Stimulated activated CD4-positive, alpha-beta T cell treated with anti-CD3 and anti-CD28 coated beads, Interleukin-15, amount 100 ng/mL, for 48 hours (primary cell): ENCODE measurements at regions not wholly inside any gene's neighbourhood (a gene's known extent, or its start where the extent isn't known, plus 50 kb on each side); places are given as distances from the start of the nearest gene placed in this dataset.

Experiments
- DNase-seq, 2 donors: peaks; one replicate each; pipeline ENCODE4 v3.0.0-alpha.2; 2020; ENCODE audit warnings: low read depth in 2 of 2

DNA sequence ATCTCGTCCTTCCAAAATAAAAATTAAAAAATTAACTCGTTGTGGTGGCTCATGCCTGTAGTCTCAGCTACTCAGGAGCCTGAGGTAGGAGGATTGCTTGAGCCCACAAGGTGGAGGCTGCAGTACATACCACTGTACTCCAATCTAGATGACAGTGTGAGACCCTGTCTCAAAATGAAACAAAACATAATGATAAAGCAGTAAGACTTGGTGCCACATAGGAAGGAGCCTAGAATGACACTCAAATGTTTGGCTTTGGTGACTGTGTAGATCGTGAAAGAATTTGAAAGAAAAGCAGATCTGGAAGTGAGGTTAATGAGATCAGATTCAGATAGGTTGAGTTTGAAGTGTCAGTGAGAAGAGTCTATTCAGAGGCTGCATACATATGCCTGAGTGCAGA lies 150.1 kb upstream of the ATP2B1 start:
- DNase-seq: no peak

DNA sequence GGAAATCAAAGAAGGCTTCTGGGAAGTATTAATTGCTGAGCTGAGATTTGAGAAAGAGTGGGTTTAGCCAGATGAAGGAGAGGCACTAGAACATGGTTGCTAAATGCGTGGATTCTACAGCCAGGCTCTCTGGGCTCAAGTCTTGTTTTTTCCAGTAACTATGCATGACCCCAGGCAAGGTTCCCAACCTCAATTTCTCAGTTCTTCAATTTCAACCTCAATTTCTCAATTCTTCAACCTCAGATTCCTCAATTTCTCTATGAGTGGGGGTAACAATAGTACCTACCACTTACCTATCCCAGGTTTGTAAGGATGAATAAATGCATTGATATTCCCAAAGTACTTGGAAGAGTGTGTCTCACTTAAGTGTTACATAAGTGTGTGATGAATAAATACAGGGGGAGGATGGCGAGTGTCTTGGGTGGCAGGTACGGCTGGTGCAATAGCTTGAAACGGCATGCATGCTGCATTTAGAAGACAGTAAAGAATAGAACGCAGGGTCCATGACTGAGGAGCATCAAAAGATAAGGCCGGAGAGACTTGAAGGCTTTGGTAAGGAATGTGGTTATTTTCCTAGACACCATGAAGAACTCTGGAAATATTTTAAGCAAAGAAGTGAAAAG lies 149.1 kb upstream of the ATP2B1 start:
- no peak for DNase-seq

DNA sequence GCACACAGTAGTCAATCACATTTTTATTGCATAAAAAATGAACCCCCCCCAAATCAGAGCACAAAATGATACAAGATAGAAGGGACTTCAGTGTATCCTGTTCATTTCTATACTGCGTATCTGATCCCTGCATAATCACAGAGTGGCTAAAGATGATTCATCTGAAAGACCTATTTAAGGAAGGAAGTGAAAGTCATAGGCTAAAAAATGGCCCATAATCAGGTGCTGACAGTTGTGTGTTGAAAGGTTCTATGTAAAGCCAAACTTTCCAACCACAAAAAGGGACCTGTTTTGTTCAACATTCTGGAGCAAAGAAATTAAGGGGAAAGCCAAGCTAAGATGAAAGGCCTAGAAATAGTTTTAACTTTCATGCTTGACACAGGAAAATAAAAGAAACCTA lies 147.8 kb upstream of the ATP2B1 start:
- no peak for DNase-seq

DNA sequence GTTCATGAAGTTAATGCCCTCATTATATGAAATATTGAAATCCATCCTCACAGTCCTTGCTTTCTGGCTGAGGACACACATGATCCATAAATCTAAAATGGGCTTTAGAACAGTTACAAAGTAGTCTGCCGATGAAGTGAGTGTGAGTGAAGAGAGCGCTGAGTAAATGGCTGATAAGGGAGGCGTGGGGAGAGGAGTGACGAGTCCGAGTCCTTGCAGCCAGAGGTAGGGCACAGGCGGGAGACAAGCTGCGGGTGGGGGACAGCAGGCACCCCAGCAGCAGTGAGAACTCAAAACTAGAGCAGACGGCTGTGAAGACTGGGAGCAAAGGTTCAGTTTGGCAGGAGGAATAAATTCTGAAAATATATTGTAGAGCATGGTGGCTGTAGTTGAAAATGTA lies 140.1 kb upstream of the ATP2B1 start:
- DNase-seq: no peak

DNA sequence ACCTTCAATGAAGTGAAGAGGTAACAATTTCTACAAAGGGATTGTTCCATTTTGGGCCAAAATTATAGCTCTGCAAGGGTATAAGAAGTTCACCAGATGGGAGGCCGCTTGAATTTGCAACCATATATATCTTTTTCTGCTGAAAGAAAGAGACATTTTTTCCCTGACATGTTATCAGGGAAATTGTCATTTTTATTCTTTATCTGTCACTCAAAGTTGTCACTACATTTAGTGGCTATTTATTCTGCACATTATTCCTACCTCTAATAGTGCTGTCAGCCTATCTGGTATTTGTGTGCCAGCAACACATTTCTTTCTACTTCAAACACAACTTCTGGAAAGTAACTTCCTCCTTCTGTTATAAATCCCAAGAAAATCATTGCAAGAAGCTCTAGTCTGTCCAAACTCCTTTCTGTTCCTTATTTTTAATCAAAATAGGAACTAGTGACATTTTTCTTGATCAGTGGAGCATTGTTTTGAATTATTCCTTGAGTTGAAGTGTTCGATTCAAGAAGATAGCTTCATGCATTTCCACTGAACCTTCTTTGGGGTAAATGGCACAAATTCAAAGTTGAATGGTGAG lies 137.9 kb upstream of the ATP2B1 start:
- no peak for DNase-seq

DNA sequence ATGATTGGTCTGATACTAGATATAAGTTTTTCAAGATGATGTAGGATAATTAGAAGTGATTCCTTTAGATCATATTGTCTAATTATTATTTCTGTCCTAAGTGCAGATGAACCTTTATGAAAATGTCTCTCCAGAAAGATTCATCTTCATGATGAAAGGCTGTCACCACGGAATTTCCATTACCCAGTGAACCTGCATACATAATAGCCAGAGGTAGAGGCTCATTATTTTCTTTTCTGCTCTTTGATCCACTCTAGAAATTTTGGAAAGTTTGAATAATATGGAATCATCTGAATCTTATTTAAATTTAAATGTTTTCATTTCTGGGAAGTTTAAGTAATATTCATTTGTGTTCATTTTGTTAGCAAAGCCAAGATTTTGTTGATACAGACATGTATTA lies 137.1 kb upstream of the ATP2B1 start:
- DNase-seq: no peak

DNA sequence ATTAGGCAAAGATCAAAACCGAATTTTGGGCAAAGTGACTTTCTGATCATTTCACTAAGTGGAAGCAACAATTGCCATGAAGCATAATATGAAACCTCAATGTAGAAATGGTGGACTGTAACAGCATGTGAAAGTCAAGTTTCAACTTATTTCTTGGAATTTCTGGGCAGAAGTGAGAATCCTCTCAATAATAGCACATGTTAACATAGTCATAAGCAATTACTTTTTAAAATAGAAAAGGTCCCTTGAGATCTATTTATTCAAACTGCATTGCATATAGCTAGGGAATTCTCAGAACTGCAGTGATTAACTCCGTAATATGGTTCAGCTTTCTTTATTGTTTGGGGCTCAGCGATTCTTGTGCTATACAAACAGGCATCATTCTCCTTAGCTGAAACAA lies 136.7 kb upstream of the ATP2B1 start:
- no peak for DNase-seq

DNA sequence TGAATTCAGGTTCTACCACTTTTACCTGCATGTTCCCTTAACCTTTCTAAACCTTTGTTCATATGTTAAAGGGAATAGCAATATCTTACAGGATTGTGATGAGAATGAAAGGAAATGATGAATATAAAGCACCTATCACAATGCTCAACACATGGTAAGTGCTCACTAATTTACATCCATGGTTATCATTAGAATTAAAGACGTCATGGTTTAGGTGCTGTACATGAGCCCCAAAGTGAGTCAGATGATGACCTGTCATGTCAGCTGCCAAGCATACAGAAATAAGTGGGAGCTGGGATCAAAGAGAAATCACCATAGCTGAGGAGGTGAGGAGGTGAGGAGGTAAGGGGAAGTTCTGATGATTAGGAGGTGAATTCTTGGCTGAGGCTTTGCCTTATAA lies 135.9 kb upstream of the ATP2B1 start:
- DNase-seq: no peak

DNA sequence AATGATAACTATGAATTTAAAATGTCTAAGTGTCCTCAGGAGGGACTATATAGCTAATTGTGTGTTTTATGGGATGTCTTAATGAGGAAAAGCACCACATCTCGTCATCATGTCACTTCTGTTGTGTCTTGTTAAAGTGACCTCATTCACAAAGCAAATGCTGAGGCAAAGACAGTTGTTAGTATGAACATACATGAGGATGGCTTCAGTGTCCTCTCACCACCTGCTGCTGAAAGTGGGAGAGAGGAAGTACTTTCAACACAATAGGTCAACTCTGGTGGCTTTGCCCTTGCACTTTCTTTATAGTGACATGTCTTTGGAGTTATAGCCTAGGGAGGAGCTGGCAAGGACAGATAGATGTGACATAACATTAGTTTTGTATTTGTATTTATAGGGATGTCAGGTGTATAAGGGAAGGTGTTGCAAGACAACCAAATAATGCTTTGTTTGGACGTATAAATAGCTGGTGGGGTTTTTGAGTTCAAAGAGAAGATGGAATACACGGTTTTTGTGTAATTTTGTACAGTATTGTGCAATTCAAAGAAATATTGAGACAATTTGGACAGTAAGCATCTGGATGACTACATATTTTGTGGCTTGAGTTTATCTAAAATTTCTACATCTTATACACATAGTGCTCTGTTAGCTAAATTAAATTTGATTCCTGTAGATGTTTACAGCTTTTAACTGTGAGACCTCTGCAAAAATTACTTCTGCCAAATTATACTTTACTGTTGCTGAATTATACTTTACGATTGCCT lies 131.7 kb upstream of the ATP2B1 start:
- DNase-seq: no peak

DNA sequence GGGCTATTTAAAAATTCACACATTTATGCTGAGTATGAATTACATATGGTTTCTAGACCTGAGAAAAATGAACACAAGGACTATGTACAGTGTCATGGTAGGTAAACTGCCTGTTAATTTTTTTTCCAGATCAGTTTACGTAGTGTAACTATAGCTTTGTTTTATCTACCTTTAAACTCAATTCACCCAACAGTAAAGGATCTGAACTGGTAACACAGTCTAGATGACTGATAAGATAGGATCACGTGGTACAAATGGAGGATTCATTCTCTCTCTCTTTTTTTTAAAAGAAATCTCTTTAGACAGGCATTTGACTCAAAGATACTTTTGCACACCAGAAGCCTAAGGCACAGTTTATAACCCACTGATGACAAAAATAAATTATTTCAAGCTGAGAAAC lies 130.8 kb upstream of the ATP2B1 start:
- no peak for DNase-seq

DNA sequence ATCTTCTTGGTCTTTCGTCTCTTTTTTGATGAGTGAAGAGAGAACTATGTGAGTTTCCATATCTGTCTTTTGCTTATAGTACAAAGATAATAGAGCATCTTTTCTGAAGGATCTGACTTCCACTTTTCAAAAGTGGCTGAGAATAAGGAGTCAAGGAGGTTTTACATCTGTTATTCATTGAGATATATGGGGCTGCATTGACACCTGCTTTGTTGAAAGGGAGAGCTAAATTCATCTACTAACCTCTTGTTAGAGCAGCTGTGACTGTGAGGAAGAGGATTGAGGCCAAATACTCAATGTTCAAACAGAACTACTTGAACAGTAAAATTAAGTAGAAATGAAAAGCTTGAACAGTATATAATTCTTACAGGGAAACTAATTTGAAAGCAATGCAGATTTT lies 130.2 kb upstream of the ATP2B1 start:
- no peak for DNase-seq

DNA sequence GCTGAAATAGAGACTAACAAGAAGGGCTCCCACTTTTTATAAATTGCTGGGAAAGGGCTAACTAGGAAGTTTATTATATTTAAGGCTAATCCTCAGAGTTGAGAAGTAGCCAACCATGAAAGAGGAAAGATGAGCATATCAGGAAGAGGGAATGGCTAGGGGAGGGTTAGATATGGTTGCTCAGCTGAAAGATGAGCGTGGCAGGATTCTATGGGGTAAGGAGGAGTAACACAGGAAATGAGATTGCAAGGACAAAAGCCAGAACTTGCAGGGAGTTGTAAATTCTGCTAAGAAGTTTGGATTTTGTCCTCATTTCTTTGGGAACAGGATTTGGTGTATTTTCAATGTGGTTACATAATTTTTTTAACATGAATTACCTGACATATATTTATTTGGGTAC lies 127.4 kb upstream of the ATP2B1 start:
- no peak for DNase-seq

DNA sequence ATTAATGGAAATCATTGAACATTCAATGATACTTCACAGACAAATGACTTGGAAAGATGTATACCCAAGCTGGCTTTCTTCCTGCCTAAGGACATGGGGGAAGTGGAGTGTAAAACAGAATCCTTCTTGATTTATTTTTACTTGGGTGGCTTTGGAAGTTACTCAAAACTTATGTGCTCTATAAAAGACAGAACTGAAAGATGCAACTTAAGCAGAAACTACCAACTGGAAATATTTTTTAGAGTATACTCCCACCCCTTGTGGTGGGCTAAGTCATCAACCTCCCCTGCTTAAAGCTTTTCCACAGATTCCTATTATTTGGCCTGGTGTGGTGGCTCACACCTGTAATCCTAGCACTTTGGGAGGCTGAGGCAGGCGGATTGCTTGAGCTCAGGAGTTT lies 126.0 kb upstream of the ATP2B1 start:
- no peak for DNase-seq

DNA sequence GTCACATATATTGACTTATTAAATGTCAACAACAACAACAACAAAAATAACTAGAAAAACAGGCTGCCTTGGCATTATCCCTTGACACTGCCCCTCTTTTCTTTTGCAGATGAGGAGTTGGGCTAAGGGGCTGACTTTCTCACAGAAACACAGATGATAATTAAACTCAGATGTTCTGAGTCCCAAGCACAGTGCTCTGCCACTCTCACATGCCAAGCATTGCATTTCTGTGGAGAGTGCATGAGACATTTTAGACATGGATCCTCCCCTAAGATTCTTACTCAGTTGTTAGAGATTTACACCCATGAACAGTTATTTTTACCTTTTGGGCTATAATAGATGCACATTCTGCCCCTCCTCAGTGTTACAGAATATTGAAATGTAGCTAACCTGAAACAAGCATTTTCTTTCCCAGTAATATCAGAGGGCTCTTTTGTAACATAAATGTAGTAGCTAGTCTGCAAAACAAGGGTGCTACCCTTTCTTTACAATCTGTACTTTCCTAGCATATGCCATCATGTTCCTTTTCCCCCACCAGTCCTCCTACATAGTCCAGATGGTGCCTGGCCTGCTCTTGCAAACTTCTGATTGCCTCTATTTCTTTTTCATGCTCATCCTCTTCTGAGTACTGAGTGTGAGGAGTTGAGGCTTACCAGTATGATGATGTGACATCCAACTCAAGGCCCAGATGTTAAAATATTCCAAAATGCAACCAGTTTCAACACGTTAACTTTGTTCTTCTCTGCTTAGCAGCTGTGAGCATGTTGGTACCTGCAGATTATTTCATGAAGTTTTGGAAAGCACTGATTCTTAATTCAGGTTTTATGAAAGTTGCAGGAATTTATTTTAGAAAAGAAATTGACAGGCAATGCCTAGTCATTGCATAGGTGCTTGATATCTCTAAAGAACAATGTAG lies 125.0 kb upstream of the ATP2B1 start:
- no peak for DNase-seq

DNA sequence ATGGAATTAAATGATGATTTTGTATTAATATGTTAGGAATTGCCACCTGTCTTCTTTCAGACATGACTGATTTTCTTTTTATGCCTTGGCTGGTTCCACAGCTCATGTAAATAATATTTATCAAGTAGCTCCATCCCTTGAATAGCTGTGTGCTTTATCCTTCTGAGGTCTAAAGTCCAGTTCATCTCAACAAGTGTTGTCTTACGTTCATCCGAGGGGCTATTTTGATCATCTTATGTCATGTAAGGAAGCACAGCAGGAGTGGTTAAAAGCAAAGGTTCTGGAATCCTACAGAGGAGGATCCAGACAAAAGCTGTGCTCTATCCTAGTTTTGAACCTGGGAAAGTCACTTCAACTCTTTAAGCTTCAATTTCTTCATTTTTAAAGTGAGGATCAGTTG lies 123.7 kb upstream of the ATP2B1 start:
- DNase-seq: no peak

DNA sequence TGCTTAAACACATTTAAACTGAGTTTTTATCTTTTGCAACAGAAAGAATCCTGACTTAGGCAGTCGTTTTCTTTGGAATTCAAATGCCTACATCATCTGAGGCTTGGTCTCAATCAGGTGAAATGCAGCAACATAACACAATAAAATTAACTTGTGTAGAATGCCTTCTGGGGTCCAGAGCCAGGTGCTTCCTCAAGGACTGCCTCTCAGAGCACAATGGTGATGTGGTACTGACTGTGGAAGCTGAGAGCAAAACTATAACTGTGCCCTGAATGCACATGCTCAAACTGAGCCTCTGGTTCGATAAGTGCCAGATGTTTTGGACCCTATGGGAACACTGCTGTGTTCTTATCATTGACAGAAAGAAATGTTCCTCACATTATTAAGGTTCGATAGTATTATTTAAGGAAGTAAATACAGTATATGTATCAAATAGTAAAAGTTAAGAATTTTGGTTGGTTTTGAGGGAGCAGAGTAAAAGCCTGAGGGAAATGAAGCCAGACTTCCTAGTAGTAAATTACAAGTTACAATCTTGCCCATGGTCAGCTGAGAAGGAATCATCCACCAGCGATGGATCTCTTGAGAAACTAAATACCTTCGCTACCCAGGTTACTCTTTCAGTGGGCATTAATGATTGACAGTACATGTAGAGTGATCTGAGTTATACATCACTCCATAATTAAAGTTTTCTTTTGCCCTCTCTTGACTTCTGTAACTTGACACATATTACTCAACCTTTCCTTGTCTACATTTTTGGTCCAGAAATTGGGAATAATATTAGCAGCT lies 122.9 kb upstream of the ATP2B1 start:
- no peak for DNase-seq

DNA sequence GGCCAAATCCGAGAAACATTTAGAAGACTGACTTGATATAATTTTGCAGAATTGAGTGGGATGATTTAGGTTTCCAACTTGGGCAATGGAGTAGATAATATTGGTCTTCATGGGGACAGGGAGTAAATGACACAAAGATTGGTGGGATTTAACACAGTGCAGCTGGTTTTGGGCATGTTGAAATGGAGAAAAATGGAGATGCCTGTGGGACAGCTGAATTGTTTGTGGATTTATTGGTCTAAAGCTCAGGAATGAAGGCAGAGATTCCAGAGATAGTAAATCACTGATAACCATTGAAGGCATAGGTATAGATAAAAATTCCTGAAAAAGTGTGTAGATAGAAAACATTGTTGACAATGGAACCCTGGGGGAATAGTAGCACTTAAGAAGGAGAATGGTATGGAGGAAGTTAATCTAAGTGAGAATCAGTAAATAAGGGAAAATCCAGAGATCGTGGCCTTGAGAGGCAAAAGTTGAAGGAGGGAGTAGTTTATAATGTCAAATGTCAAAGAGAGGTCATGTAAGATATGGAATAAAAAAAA lies 120.9 kb upstream of the ATP2B1 start:
- DNase-seq: no peak

DNA sequence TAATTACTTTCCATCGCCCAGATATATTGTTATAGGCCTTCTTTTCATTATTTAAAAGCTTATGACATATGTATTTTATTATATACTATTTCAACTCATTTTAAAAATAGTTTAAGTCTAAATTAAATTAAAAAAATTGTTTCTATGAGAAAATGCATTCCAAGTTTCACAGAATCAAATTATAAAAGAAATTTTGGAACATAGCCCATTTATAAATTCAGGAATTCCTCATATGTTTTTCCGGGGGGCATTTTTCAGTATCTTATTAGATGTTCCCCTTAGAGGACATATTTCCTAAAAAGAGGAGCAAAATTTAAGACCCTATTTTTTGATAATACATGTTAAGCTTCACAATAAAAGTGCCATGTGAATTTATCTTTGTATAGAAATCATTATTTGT lies 119.9 kb upstream of the ATP2B1 start:
- no peak for DNase-seq

DNA sequence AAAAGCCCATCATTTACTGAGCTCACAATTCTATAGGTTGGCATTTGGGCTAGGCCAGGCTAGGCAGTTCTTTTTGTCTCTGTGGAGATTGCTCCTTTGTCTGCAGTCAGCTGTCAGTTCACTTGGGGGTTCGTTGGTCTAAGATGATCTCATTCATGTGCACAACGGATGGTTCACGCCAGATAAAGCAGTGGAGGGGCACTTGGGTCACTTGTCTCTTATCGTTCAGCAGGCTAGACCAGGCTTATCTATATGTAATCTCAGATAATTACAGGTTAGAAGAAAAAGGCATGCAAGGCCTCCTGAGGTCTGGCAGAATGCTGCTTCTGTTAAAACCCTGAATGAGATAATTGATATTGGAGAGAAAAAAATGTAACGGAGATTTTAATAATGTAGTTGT lies 119.0 kb upstream of the ATP2B1 start:
- no peak for DNase-seq

DNA sequence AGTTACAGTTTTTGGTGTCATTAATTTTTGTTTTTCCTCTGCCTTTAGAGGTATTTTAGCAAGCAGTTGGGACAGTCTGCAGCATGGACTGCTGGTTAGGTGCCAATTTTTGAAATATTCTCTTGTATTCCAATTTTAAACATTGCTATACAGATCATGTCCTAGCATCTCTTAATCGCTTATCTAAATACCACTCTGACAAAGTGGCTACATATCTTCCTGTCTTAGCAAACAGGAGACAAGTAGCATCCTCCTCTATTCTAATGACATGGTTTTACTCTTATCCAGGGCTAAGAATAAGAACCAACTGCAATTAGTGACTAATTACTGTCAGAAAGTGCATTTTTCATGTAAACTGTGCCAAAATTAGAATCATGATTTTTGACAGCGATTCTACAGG lies 117.8 kb upstream of the ATP2B1 start:
- no peak for DNase-seq
